ENCODE measurements at regions not wholly inside any gene's neighbourhood (a gene's known extent, or its start where the extent isn't known, plus 50 kb on each side); places are given as distances from the start of the nearest gene placed in this dataset.

- no peak for DNase-seq
Measured at GRCh38 chr3:159629329-159630084, 359.1 kb upstream of the IL12A start.

DNA sequence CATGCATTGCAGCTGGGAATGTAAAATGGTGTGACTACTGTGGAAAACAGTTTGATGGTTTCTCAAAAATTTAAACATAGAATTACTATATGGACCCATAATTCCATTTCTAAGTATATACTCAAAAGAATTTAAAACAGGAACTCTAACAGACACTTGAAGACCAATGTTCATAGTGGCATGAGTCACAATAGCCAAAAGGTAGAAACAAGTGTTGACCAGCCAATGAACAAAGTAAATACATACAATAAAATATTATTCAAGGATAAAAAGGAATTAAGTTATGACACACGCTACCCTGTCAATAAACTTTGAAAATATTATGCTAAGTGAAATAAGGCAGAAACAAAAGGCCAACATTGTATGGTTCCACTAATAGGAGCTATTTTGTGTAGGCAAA is 357.4 kb upstream of the IL12A start:
- DNase-seq: no peak

DNA sequence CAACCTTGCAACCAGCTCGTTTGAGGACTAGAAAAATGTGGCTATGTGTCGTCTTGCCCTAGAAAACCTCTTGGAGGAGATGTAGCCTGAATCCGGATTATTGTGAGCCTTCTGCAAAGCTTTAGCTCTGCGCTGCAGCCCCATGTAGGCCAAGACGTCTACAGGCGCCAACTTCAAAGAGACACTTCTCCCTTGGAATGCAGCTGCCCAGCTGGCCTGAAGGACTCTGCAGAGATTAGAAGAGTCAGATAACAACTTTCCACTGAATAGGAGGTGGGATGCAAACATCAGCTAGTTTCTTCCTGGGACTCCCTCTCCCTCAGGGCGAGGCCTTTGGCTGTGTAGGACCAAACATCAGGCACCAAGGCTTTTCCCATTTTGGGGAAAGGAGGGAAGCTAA is 356.5 kb upstream of the IL12A start:
- DNase-seq: no peak

DNA sequence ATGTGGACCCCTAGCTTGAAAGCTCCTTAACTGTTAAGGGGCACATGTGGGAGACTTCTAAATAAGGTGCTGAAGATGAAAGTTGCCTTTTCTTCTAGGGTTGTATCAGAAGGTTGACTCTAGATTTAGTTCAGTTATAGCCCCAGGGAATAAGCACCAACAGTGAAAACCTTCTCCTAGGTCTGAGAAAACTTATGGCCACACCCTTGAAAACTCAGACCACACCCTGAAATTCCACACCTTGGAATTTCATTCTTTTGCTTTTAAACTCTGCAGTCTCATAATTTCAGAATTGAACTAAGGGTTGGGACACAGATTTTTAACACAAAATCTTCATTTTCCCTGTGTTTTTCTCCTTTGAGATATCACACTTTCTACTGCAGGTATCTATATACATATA is 355.8 kb upstream of the IL12A start:
- DNase-seq: no peak

DNA sequence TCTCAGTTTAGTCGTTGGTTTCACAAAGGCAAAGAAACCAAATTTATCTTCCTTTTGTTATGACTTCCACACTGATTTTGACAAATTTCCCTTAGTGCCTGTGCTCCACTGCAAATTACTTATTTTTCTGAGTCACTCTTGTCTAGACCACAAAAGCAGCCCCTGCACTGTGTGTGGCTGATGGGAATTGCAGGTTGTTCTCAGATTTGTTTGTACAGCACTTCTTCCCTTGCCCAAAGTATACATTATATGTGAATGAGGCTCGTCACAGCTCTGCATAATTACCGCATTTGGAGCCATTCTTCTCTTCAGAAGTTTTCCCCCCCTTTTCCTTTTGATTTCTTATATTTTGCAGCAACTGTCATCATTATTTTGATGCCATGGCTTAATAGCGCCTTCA is 354.2 kb upstream of the IL12A start:
- DNase-seq: no peak

GRCh38 chr3:159635047-159635641 is 353.5 kb upstream of the IL12A start:
- DNase-seq: no peak

- no peak for DNase-seq
Measured at GRCh38 chr3:159637883-159638542, 350.6 kb upstream of the IL12A start.

DNA sequence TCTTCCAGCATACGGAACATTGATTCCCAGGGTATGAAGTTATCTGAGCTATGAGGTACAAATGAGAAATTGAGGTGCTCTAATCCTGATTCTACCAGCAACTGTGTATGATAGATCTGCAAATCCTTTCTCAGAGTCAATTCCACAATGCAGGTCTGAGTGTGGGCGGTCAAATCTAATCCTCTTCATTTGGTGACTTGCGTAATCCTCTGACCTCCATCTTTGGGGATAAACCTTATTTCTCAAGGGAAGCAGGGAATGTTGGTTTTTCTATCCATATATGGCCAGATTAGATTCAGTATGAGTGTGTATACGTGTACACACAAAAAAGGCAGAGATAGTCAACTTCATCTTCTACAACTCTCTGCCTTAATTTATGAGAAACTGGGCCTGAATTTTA is 348.4 kb upstream of the IL12A start:
- DNase-seq: no peak

DNA sequence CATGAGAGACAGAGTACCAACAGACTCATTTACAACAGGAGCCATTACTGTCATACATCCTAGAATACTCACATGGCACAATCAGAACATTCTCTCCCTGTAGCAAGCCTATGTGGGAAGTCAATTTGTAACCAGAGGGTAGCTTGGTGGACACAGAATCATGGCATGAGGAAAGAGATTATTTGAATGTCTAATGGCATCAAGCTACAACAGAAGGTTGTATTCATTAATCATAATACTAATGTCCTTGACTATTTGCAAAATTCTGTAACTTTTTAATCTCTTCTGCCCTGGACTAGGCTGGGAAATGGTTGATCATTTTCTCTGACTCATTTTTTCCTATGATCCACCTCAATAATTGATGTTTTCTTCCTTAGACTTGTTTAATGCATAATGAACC is 345.2 kb upstream of the IL12A start:
- DNase-seq: no peak

GRCh38 chr3:159645874-159646273 is 342.8 kb upstream of the IL12A start:
- DNase-seq: no peak

DNA sequence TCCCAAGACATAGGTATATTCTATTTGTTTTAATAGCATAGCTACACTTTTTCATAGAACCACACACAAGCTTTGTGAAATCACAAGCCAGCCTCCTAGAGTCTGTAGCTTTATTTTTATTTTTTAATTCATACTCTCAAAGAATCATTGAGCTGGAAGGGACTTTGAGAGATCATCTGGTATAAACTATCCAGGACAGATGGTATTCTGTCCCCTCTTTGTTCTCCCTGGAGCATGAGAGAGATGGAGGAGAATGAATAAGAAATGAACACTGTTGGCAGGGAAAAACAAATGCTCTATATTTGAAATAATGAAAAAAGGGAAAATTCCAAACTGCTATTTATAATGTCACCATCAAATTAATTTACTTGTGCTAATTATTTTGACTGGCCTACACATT is 338.7 kb upstream of the IL12A start:
- DNase-seq: no peak

GRCh38 chr3:159650726-159651125 is 337.9 kb upstream of the IL12A start:
- DNase-seq: no peak

DNA sequence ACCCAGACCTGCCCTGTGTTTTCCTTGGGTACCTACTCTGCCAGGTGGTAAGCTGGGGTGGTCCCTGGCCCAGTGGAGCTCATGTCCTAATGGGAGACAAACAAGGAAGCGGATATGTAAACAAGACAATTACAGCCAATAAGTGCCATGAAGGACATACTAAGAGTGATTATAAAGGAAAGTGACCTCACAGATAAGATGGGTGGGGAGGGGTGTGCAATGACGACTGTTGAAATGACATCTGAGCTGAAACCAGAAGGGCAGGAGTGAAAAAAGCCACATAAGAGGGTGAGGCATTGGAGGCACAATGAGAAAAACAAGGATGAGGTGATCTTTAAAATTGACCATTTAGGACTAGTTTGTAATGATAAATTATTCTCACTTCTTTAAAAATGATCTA is 336.2 kb upstream of the IL12A start:
- DNase-seq: peak; percentile 8

DNA sequence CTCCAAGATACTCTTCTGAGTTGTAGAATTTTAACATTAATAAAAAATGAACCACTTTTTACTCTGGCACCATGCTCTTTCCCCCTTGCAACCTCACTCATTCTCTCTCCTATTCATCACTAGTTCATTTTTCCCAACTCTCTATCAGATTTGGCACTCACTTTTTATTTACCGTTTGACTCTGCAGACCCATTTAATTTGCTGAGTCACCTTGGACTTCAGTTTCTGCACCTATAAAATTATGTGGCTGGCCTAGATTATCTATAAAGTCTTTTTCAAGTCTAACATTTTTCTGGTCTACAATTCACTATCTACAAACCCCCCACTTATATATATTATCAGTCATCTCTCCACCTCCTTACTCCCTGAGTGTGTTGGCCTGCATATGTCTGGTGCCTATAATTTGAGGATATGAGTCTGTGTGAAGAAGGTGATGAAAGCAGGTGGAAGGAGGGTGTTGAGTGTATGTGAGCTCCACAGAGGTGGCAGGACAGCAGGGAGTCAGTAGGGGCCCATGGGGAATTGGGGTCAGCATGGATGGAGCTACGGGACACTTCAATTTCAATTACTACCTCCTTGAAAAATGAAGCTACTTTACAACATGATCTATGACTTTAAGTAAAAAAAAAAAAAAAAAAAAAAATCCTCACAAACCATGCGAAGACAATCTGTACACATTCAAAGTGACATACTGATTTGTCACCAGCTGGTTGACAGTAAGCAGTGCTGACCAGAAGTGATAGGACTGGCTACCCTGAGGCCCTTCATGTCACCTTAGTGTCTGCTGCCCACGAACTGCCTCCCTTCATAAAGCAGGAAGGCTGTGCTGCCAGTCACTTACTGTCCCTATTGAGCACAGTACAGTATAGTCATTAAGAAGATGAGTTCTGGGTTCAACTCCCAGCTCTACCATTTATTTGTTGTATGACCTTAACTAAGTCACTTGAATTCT is 334.2 kb upstream of the IL12A start:
- no peak for DNase-seq

DNA sequence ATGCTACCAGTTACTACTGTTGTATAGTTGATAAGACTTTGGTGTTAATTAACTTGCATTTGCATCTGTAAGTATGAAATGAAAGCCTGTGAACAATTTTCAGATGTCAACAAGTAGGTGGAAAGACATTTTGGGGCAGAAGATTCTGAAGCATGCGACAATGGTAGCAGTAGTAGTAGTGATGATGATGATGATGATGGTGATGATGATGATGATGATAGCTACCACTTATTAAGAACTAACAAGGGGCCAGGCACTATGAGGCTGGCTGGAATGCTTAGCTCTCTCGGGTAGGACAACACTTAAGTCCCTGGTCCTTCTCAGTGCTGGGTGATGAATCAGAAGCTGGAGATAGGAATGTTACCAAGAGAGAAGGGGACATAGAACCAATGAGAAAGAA is 333.4 kb upstream of the IL12A start:
- no peak for DNase-seq

- no peak for DNase-seq
Measured at GRCh38 chr3:159657176-159657575, 331.5 kb upstream of the IL12A start.

DNA sequence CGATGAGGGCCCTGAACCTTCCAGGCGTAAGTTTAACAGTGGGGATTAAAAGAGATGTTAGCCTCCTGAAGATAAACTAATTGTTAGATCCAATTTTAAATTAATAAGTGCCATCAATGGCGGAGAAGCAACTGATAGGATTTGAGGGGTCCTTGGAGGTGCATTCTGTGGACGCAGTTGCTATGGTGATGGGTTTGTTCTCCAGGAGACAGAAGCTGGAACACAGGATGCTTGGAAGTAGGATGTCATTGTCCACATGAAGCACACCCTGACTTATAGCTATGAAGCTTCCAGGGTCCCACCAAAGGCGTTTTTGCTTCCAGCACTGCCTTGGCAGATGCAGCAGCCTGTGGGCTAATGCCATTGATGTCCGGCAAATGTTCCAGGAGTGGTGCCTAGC is 331.0 kb upstream of the IL12A start:
- no peak for DNase-seq

- DNase-seq: no peak
Measured at GRCh38 chr3:159660326-159660725, 328.3 kb upstream of the IL12A start.

- DNase-seq: no peak
Measured at GRCh38 chr3:159660901-159661300, 327.7 kb upstream of the IL12A start.

DNA sequence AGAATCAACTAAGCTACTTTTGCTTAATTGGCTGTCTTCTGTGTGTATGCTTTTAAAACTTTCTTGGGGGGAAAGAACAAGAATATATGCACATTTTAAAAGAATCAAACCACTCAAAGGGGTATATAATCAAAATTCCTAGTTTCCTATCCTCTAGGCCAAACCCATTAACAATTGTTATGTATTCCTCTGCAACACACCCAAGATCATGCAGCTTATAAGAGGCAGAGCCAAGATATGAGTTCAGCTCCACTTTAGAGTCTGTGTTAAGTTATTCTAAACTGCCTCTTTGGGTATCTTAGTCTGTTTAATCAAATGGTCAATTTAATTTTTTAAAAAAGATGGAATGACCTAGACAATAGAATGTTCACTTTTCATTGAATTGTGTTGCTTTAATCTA is 326.1 kb upstream of the IL12A start:
- DNase-seq: no peak

GRCh38 chr3:159664006-159664405 is 324.6 kb upstream of the IL12A start:
- DNase-seq: no peak

DNA sequence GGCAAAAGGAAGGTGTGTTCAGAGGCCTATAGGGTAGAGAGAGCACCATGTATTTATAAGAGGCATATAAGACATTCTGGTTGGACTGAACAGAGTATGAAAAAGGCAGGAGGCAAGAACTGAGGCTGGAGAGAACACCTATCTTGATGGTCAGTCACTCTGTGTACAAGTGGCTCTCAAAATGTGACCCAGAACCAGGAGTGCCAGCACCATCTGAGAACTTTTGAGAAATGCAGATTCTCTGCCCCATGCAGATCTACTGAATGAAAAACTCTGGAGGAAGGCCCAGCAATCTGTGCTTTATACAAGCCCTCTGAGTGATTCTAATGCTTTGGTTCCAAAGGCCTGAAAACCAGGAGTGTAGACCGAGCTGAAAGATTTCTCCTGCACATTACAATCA is 324.0 kb upstream of the IL12A start:
- DNase-seq: no peak

DNA sequence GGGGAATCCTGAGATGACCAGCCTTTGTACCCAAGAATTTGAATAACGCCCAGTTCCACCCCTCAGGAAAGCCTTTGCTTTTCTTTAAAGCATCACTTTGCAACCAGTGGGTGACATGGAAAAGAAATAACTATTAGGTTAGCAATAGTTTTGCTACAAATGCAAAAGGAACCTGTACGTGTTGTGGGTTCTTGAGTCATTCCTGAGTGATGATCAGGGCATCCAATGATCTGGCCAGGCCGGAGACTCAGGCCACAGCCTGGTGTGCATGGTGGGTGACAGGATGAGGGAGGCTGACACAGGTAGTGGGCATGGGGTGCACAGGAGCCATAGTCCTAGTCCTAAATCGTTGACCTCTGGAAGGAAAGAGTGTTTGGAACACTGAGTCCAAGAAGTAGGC is 321.4 kb upstream of the IL12A start:
- DNase-seq: no peak

All from NCI-H510A (cell line).